ENCODE measurements at regions not wholly inside any gene's neighbourhood (a gene's known extent, or its start where the extent isn't known, plus 50 kb on each side); places are given as distances from the start of the nearest gene placed in this dataset.

GRCh38 chr18:45253973-45254708 is 361.1 kb upstream of the SLC14A2 start:
- WGBS (ENCODE audit: insufficient coverage) = 98% methylated on average over 5 of the region's 6 CpGs
- DNase-seq = no peak
- CTCF ChIA-PET = no interaction called here
- H3K4me3 ChIP-seq (ENCODE audit: control insufficient read depth in 1 of 7, extremely low read depth in 1 of 7, insufficient read depth in 4 of 7, low read depth in 2 of 7, low read length in 6 of 7) = no peak overlapping the region
- H3K4me1 ChIP-seq (ENCODE audit: control extremely low read depth in 1 of 4, control insufficient read depth in 4 of 4, insufficient read depth in 4 of 4, low read length in 3 of 4) = peaks cover 3 to 18% (median 13%) of the 10 kb centered on the region in 4 experiments
- POLR2A ChIA-PET = no interaction called here
- no peaks in the 10 kb centered on the region for H3K36me3 ChIP-seq (ENCODE audit: control insufficient read depth in 4 of 4, insufficient read depth in 4 of 4, low read length in 3 of 4)
- H3K27me3 ChIP-seq (replicated peaks in 2 of 5; ENCODE audit: control insufficient read depth in 4 of 5, insufficient read depth in 5 of 5, low read length in 4 of 5) = no peaks in the 10 kb centered on the region
- no peak overlapping the region for H3K27ac ChIP-seq (ENCODE audit: insufficient read depth in 1 of 2, low read depth in 1 of 2, low read length in 2 of 2, poor library complexity in 1 of 2, severe bottlenecking in 2 of 2)
- no peaks in the 10 kb centered on the region for H3K9me3 ChIP-seq (ENCODE audit: control extremely low read depth in 1 of 5, control insufficient read depth in 4 of 5, insufficient read depth in 2 of 5, low read depth in 1 of 5, low read length in 4 of 5)

- H3K27ac ChIP-seq (ENCODE audit: insufficient read depth in 1 of 2, low read depth in 1 of 2, low read length in 2 of 2, poor library complexity in 1 of 2, severe bottlenecking in 2 of 2) = no peak overlapping the region
- no peak for DNase-seq
- H3K4me1 ChIP-seq (ENCODE audit: control extremely low read depth in 1 of 4, control insufficient read depth in 4 of 4, insufficient read depth in 4 of 4, low read length in 3 of 4) = peaks cover 0 to 13% (median 7%) of the 10 kb centered on the region in 4 experiments
- H3K9me3 ChIP-seq (ENCODE audit: control extremely low read depth in 1 of 5, control insufficient read depth in 4 of 5, insufficient read depth in 2 of 5, low read depth in 1 of 5, low read length in 4 of 5) = no peaks in the 10 kb centered on the region
- 100% methylated on average over 5 of the region's 6 CpGs for WGBS (ENCODE audit: insufficient coverage)
- ChIA-PET CTCF (interaction anchor here (1.3 kb wide), 1 partner anchor 22 kb away, joined by 5 read pairs; no protein-coding TSS in a partner anchor), POLR2A (no interaction called here)
- no peaks in the 10 kb centered on the region for H3K27me3 ChIP-seq (replicated peaks in 2 of 5; ENCODE audit: control insufficient read depth in 4 of 5, insufficient read depth in 5 of 5, low read length in 4 of 5)
- H3K4me3 ChIP-seq (ENCODE audit: control insufficient read depth in 1 of 7, extremely low read depth in 1 of 7, insufficient read depth in 4 of 7, low read depth in 2 of 7, low read length in 6 of 7) = no peak overlapping the region
- no peaks in the 10 kb centered on the region for H3K36me3 ChIP-seq (ENCODE audit: control insufficient read depth in 4 of 4, insufficient read depth in 4 of 4, low read length in 3 of 4)
Measured at GRCh38 chr18:45254709-45255082, 360.6 kb upstream of the SLC14A2 start.

- no peak for DNase-seq
- CTCF ChIA-PET = interaction anchor here (1.3 kb wide), 1 partner anchor 21 kb away, joined by 5 read pairs; no protein-coding TSS in a partner anchor
- Histone ChIP-seq H3K9me3 (ENCODE audit: control extremely low read depth in 1 of 5, control insufficient read depth in 4 of 5, insufficient read depth in 2 of 5, low read depth in 1 of 5, low read length in 4 of 5) (no peaks in the 10 kb centered on the region), H3K4me3 (ENCODE audit: control insufficient read depth in 1 of 7, extremely low read depth in 1 of 7, insufficient read depth in 4 of 7, low read depth in 2 of 7, low read length in 6 of 7) (no peak overlapping the region), H3K27me3 (replicated peaks in 2 of 5; ENCODE audit: control insufficient read depth in 4 of 5, insufficient read depth in 5 of 5, low read length in 4 of 5) (no peaks in the 10 kb centered on the region), H3K4me1 (ENCODE audit: control extremely low read depth in 1 of 4, control insufficient read depth in 4 of 4, insufficient read depth in 4 of 4, low read length in 3 of 4) (peaks cover 0 to 6% (median 3%) of the 10 kb centered on the region in 4 experiments), H3K27ac (ENCODE audit: insufficient read depth in 1 of 2, low read depth in 1 of 2, low read length in 2 of 2, poor library complexity in 1 of 2, severe bottlenecking in 2 of 2) (no peak overlapping the region), H3K36me3 (ENCODE audit: control insufficient read depth in 4 of 4, insufficient read depth in 4 of 4, low read length in 3 of 4) (no peaks in the 10 kb centered on the region)
- POLR2A ChIA-PET = no interaction called here
- WGBS (ENCODE audit: insufficient coverage) = 100% methylated on average over 4 of the region's 6 CpGs
Measured at GRCh38 chr18:45255197-45255890, 359.9 kb upstream of the SLC14A2 start.

GRCh38 chr18:45260125-45260524 is 355.2 kb upstream of the SLC14A2 start:
- Histone ChIP-seq H3K4me1 (ENCODE audit: control extremely low read depth in 1 of 4, control insufficient read depth in 4 of 4, insufficient read depth in 4 of 4, low read length in 3 of 4) (no peaks in the 10 kb centered on the region), H3K9me3 (ENCODE audit: control extremely low read depth in 1 of 5, control insufficient read depth in 4 of 5, insufficient read depth in 2 of 5, low read depth in 1 of 5, low read length in 4 of 5) (no peaks in the 10 kb centered on the region), H3K27me3 (replicated peaks in 2 of 5; ENCODE audit: control insufficient read depth in 4 of 5, insufficient read depth in 5 of 5, low read length in 4 of 5) (no peaks in the 10 kb centered on the region), H3K27ac (ENCODE audit: insufficient read depth in 1 of 2, low read depth in 1 of 2, low read length in 2 of 2, poor library complexity in 1 of 2, severe bottlenecking in 2 of 2) (no peak overlapping the region), H3K4me3 (ENCODE audit: control insufficient read depth in 1 of 7, extremely low read depth in 1 of 7, insufficient read depth in 4 of 7, low read depth in 2 of 7, low read length in 6 of 7) (no peak overlapping the region), H3K36me3 (ENCODE audit: control insufficient read depth in 4 of 4, insufficient read depth in 4 of 4, low read length in 3 of 4) (no peaks in the 10 kb centered on the region)
- ChIA-PET POLR2A (no interaction called here), CTCF (no interaction called here)
- DNase-seq = no peak
- WGBS (ENCODE audit: insufficient coverage) = no CpG with 5 or more reads among the region's 1 CpG

- no peak for DNase-seq
- Histone ChIP-seq H3K27ac (ENCODE audit: insufficient read depth in 1 of 2, low read depth in 1 of 2, low read length in 2 of 2, poor library complexity in 1 of 2, severe bottlenecking in 2 of 2) (no peak overlapping the region), H3K27me3 (replicated peaks in 2 of 5; ENCODE audit: control insufficient read depth in 4 of 5, insufficient read depth in 5 of 5, low read length in 4 of 5) (no peaks in the 10 kb centered on the region), H3K4me1 (ENCODE audit: control extremely low read depth in 1 of 4, control insufficient read depth in 4 of 4, insufficient read depth in 4 of 4, low read length in 3 of 4) (no peaks in the 10 kb centered on the region), H3K4me3 (ENCODE audit: control insufficient read depth in 1 of 7, extremely low read depth in 1 of 7, insufficient read depth in 4 of 7, low read depth in 2 of 7, low read length in 6 of 7) (no peak overlapping the region), H3K9me3 (ENCODE audit: control extremely low read depth in 1 of 5, control insufficient read depth in 4 of 5, insufficient read depth in 2 of 5, low read depth in 1 of 5, low read length in 4 of 5) (no peaks in the 10 kb centered on the region), H3K36me3 (ENCODE audit: control insufficient read depth in 4 of 4, insufficient read depth in 4 of 4, low read length in 3 of 4) (no peaks in the 10 kb centered on the region)
- WGBS (ENCODE audit: insufficient coverage) = 88% methylated on average over 3 of the region's 3 CpGs
- CTCF ChIA-PET = no interaction called here
- POLR2A ChIA-PET = no interaction called here
Measured at GRCh38 chr18:45266023-45266422, 349.3 kb upstream of the SLC14A2 start.

GRCh38 chr18:45267622-45268021 is 347.7 kb upstream of the SLC14A2 start:
- Histone ChIP-seq H3K27me3 (replicated peaks in 2 of 5; ENCODE audit: control insufficient read depth in 4 of 5, insufficient read depth in 5 of 5, low read length in 4 of 5) (no peaks in the 10 kb centered on the region), H3K4me3 (ENCODE audit: control insufficient read depth in 1 of 7, extremely low read depth in 1 of 7, insufficient read depth in 4 of 7, low read depth in 2 of 7, low read length in 6 of 7) (no peak overlapping the region), H3K9me3 (ENCODE audit: control extremely low read depth in 1 of 5, control insufficient read depth in 4 of 5, insufficient read depth in 2 of 5, low read depth in 1 of 5, low read length in 4 of 5) (peaks cover 0 to 1% (median 0%) of the 10 kb centered on the region in 5 experiments), H3K4me1 (ENCODE audit: control extremely low read depth in 1 of 4, control insufficient read depth in 4 of 4, insufficient read depth in 4 of 4, low read length in 3 of 4) (no peaks in the 10 kb centered on the region), H3K36me3 (ENCODE audit: control insufficient read depth in 4 of 4, insufficient read depth in 4 of 4, low read length in 3 of 4) (no peaks in the 10 kb centered on the region), H3K27ac (ENCODE audit: insufficient read depth in 1 of 2, low read depth in 1 of 2, low read length in 2 of 2, poor library complexity in 1 of 2, severe bottlenecking in 2 of 2) (no peak overlapping the region)
- ChIA-PET CTCF (interaction anchor here (1.1 kb wide), 1 partner anchor 9 kb away, joined by 3 read pairs; no protein-coding TSS in a partner anchor), POLR2A (no interaction called here)
- DNase-seq = no peak
- WGBS (ENCODE audit: insufficient coverage) = 100% methylated on average over 1 of the region's 1 CpG

- Histone ChIP-seq H3K27me3 (replicated peaks in 2 of 5; ENCODE audit: control insufficient read depth in 4 of 5, insufficient read depth in 5 of 5, low read length in 4 of 5) (no peaks in the 10 kb centered on the region), H3K27ac (ENCODE audit: insufficient read depth in 1 of 2, low read depth in 1 of 2, low read length in 2 of 2, poor library complexity in 1 of 2, severe bottlenecking in 2 of 2) (no peak overlapping the region), H3K4me3 (ENCODE audit: control insufficient read depth in 1 of 7, extremely low read depth in 1 of 7, insufficient read depth in 4 of 7, low read depth in 2 of 7, low read length in 6 of 7) (no peak overlapping the region), H3K4me1 (ENCODE audit: control extremely low read depth in 1 of 4, control insufficient read depth in 4 of 4, insufficient read depth in 4 of 4, low read length in 3 of 4) (no peaks in the 10 kb centered on the region), H3K36me3 (ENCODE audit: control insufficient read depth in 4 of 4, insufficient read depth in 4 of 4, low read length in 3 of 4) (no peaks in the 10 kb centered on the region), H3K9me3 (ENCODE audit: control extremely low read depth in 1 of 5, control insufficient read depth in 4 of 5, insufficient read depth in 2 of 5, low read depth in 1 of 5, low read length in 4 of 5) (peaks cover 0 to 1% (median 0%) of the 10 kb centered on the region in 5 experiments)
- DNase-seq = no peak
- no CpG with 5 or more reads among the region's 1 CpG for WGBS (ENCODE audit: insufficient coverage)
- ChIA-PET CTCF (no interaction called here), POLR2A (no interaction called here)
Measured at GRCh38 chr18:45268583-45268982, 346.7 kb upstream of the SLC14A2 start.
